ENCODE measurements at regions not wholly inside any gene's neighbourhood (a gene's known extent, or its start where the extent isn't known, plus 50 kb on each side); places are given as distances from the start of the nearest gene placed in this dataset.

DNA sequence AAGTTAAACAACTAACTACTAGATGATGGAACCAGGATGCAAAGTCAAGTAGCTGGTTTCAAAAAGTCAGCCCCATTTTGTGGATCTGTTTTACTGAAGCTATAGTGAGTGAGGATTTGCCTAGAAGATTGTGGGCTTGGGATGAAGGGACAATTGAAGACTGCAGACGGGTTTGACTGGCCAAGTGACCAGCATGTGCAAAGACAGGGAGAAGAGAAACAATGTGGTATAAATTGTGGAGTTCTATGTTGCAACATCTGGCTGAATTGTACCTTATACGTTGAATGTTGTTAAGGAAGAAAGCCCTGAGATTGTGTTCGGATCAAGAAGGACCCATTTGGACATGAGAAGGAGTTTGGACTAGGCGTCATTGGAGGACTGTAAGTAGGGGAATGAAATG is 101.8 kb downstream of the MAT2B start:
- DNase-seq (ENCODE audit: low read depth) = no peak
- in situ Hi-C loops (cut with HindIII; ENCODE audit: low sequenced_read_pairs) = no loop called here

DNA sequence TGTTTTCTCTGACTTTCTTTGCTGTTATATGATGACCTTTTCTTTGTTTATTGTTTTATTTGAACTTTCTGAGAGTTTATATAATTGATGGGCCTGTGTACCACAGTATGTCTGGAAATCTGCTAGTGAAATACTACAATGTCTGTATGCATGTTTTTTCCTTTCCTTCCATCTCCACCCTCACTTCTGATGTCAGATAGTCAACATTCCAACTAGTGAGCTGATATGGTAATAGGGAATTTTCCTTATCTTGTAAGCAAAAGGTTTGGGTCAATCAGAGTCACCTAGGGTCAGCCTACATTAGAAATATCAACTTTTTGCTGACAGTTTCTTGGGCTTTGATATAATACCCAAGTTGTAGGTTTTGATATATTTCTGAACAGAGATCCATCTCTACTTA is 103.2 kb downstream of the MAT2B start:
- TF ChIP-seq, protein P1, sequence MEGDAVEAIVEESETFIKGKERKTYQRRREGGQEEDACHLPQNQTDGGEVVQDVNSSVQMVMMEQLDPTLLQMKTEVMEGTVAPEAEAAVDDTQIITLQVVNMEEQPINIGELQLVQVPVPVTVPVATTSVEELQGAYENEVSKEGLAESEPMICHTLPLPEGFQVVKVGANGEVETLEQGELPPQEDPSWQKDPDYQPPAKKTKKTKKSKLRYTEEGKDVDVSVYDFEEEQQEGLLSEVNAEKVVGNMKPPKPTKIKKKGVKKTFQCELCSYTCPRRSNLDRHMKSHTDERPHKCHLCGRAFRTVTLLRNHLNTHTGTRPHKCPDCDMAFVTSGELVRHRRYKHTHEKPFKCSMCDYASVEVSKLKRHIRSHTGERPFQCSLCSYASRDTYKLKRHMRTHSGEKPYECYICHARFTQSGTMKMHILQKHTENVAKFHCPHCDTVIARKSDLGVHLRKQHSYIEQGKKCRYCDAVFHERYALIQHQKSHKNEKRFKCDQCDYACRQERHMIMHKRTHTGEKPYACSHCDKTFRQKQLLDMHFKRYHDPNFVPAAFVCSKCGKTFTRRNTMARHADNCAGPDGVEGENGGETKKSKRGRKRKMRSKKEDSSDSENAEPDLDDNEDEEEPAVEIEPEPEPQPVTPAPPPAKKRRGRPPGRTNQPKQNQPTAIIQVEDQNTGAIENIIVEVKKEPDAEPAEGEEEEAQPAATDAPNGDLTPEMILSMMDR (IDR thresholded peaks at IDR 0.05; ENCODE audit: low read depth, low read length, missing control alignments) = no peak

More for the DNA sequence above, 101.8 kb downstream of the MAT2B start:
- H3K4me3 ChIP-seq (ENCODE audit: low read depth, low read length) = no peak overlapping the region
- TF ChIP-seq, protein P1 (IDR thresholded peaks at IDR 0.05; ENCODE audit: low read depth, low read length, missing control alignments) = no peak

DNA sequence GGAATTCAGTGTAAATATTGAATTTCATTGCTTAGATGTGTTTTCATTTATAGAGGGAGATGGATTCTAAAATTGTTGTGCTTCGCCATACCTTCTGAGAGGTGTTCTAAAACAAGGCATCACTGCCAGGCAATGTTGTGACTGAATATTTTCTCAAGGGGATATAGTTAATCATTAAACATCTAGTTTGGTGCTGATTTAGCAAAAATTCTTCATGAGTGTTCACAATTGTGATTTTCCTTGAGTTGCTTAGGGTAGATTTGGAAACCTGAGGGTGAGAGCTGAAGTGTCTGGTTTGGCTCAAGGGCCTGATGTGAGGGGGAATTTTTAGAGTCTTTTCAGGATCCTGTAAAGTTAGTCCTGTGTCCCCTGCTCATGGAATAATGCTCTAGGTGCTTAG is 104.5 kb downstream of the MAT2B start:
- DNase-seq (ENCODE audit: low read depth) = no peak
- in situ Hi-C loops (cut with HindIII; ENCODE audit: low sequenced_read_pairs) = no loop called here
- H3K4me3 ChIP-seq (ENCODE audit: low read depth, low read length) = no peak overlapping the region
- TF ChIP-seq, protein P1 (IDR thresholded peaks at IDR 0.05; ENCODE audit: low read depth, low read length, missing control alignments) = no peak

More for the DNA sequence above, 103.2 kb downstream of the MAT2B start:
- in situ Hi-C loops (cut with HindIII; ENCODE audit: low sequenced_read_pairs) = no loop called here
- no peak for DNase-seq (ENCODE audit: low read depth)
- no peak overlapping the region for H3K4me3 ChIP-seq (ENCODE audit: low read depth, low read length)

DNA sequence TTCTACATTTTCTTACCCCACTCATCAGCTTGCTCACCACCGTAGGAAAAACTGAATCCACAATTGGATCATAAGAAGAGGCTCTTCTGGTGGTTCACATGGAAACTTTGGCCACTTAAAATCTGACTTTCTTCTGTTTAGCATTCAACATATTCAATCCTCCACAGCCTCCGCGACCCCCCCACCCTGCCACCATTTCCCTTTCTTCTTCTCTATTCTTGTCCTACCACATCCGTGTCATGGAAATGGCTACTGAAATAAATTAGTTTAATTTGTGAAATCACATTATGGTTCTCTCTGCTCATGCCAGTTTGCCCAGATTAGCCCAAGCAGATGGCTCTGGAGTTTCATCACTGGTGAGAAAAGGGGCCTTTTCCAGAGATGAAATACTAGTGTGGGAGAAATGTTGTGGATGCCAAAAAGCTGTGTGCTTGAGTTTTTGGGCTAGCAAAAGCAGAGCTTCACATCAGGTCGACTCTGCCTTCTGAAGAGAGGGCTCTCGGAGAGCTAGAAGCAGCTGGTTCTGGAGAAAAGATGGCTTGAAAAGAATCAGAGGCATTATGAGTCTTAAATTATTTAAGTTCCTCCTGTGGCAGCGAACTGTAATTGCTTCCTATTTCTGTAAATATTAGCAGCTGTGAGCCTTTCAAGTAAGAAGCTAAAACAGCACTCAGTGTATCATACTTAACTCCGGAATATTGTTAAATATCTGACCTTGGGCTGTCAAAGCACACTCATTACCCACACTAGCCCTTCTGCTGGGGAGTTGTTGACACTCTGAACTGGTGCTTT is 107.1 kb downstream of the MAT2B start:
- no peak overlapping the region for H3K4me3 ChIP-seq (ENCODE audit: low read depth, low read length)
- TF ChIP-seq, protein P1 (IDR thresholded peaks at IDR 0.05; ENCODE audit: low read depth, low read length, missing control alignments) = no peak
- DNase-seq (ENCODE audit: low read depth) = no peak
- in situ Hi-C loops (cut with HindIII; ENCODE audit: low sequenced_read_pairs) = no loop called here

DNA sequence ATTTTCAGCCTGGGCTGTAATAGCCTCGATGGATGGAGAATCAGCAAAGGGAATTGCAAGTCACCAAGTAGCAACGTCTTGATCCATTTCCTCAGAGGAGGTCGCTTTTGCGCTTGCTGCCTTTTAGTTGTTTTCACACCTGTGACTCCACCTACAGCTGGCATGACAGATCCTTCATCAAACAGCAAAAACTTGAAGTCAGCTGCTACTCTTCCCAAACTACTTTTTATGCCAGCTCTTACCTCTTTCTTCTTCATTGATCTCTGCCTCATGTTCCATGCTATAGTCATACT is 107.7 kb downstream of the MAT2B start:
- H3K4me3 ChIP-seq (ENCODE audit: low read depth, low read length) = no peak overlapping the region
- no peak for DNase-seq (ENCODE audit: low read depth)
- in situ Hi-C loops (cut with HindIII; ENCODE audit: low sequenced_read_pairs) = no loop called here
- TF ChIP-seq, protein P1 (IDR thresholded peaks at IDR 0.05; ENCODE audit: low read depth, low read length, missing control alignments) = no peak

DNA sequence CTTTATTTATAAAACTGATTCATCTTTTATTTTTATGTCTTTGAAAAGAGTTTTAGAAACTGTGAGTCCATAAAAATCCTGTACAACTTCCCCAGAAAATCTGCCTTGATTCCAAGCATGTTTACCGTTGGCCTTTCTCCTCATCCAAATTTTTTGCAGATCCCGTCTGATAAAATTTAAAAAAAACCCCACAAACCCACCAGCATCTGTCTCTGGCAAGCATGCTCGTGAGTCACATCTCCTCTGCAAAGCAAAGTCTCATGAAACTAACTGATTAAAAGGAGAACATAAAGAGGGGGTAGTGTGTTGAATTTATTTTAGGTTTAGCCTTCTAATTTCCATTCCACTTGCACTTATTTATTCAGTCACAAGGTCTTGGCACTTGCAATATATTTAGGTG is 109.4 kb downstream of the MAT2B start:
- no peak overlapping the region for H3K4me3 ChIP-seq (ENCODE audit: low read depth, low read length)
- TF ChIP-seq, protein P1 (IDR thresholded peaks at IDR 0.05; ENCODE audit: low read depth, low read length, missing control alignments) = no peak
- DNase-seq (ENCODE audit: low read depth) = no peak
- in situ Hi-C loops (cut with HindIII; ENCODE audit: low sequenced_read_pairs) = no loop called here

All from astrocyte of the cerebellum (primary cell).